AG04449 (cell line): ENCODE measurements at regions not wholly inside any gene's neighbourhood (a gene's known extent, or its start where the extent isn't known, plus 50 kb on each side); places are given as distances from the start of the nearest gene placed in this dataset.

Source experiments
- CTCF ChIA-PET: fragments of 350-600 bp; formaldehyde crosslinking; extraction: SDS; loops from one replicate; lab custom pipeline; 2021; ENCODE audit warnings: antibody characterized with exemption; lab: Yijun Ruan, JAX
- POLR2A ChIA-PET: fragments of 400-600, 350-600 bp; formaldehyde crosslinking; extraction: SDS; loops from one replicate; lab custom pipeline; 2020; ENCODE audit warnings: antibody characterized with exemption, inconsistent platforms; lab: Yijun Ruan, JAX
- DNase-seq: peaks from one replicate; pipeline ENCODE4 v3.0.0-alpha.2; 2010; ENCODE audit warnings: low read depth, low spot score
- H3K4me3 ChIP-seq: 2 replicates; pipeline ENCODE4 v1.5.1; 2011; ENCODE audit warnings: low read depth, mild to moderate bottlenecking, control low read depth, low read length
- TF ChIP-seq, protein P1 (sequence below): IDR thresholded peaks from one replicate; pipeline ENCODE4 v1.5.1; 2011; ENCODE audit warnings: mild to moderate bottlenecking, moderate library complexity, low read length, control low read depth, inconsistent platforms; ENCODE audit not compliant: insufficient read depth; ENCODE audit errors: missing control alignments

DNA sequence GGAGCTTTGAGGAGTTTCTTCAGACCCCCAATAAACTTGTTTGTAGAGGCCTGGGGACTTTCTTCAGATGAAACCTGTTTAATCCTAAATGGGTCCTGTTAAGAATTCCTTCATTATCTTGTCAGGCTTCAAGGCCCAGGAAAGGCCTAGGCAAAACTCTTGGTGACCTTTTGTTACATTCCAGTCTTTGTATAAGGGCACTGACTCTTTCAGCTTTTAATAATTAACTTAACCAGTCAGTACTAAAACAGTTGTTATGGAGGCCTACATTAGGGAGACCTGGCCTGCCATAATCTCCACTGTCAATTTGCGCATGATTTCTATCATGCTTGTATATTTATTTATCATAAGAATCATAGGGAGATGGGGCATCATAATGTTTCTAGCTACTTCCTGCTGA, 110.2 kb downstream of the FCRL5 start:
- POLR2A ChIA-PET, result no interaction called here
- H3K4me3 ChIP-seq, result no peak overlapping the region
- DNase-seq, result no peak
- TF ChIP-seq, protein P1, sequence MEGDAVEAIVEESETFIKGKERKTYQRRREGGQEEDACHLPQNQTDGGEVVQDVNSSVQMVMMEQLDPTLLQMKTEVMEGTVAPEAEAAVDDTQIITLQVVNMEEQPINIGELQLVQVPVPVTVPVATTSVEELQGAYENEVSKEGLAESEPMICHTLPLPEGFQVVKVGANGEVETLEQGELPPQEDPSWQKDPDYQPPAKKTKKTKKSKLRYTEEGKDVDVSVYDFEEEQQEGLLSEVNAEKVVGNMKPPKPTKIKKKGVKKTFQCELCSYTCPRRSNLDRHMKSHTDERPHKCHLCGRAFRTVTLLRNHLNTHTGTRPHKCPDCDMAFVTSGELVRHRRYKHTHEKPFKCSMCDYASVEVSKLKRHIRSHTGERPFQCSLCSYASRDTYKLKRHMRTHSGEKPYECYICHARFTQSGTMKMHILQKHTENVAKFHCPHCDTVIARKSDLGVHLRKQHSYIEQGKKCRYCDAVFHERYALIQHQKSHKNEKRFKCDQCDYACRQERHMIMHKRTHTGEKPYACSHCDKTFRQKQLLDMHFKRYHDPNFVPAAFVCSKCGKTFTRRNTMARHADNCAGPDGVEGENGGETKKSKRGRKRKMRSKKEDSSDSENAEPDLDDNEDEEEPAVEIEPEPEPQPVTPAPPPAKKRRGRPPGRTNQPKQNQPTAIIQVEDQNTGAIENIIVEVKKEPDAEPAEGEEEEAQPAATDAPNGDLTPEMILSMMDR, result no peak
- CTCF ChIA-PET, result no interaction called here

GRCh38 chr1:157439302-157439954, 112.9 kb downstream of the FCRL5 start:
- ChIA-PET CTCF (no interaction called here), POLR2A (no interaction called here)
- H3K4me3 ChIP-seq, result no peak overlapping the region
- DNase-seq, result no peak
- TF ChIP-seq, protein P1, result no peak

DNA sequence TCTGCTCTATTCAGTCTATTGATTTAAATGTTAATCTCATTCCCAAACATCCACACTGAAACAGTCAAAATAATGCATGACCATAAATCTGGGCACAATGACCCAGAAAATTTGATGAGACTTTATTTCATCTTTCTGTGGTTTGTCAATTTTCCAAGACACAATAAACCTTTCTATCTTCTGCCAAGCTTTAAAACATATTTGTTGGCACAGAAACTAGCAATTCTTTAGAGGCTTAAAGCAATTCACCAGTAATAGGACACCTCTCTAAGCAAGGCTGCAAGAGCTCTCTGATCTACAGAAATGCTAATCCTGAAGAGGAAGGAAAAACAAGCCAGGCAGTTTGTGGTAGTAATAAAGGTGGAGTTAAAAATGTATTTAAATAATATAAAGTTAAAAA, 113.7 kb downstream of the FCRL5 start:
- TF ChIP-seq, protein P1, result no peak
- POLR2A ChIA-PET, result no interaction called here
- DNase-seq, result no peak
- no peak overlapping the region for H3K4me3 ChIP-seq
- CTCF ChIA-PET, result no interaction called here

- CTCF ChIA-PET, result no interaction called here
- no peak overlapping the region for H3K4me3 ChIP-seq
- POLR2A ChIA-PET, result no interaction called here
- DNase-seq, result no peak
- TF ChIP-seq, protein P1, result no peak
Measured at GRCh38 chr1:157438146-157438545, 114.2 kb downstream of the FCRL5 start.

DNA sequence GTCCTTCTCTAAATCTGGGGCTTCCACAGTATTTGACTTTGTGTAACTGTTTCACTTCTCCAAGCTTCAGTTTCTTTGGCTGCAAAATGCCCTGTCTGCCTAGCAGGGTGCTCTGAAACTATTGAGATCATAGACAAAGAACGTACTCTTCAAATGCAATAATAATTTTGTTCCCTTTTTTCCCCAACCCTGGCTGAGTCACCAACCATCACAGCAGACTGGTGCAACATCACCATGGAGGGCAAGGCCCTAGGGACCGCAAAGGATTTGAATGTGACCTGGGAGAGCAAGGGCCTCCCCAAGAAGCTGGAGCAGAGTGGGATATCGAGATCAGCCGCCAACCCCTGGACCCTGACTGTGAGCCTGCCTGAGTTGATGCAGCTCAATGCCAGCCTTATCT, 115.0 kb downstream of the FCRL5 start:
- ChIA-PET CTCF (no interaction called here), POLR2A (no interaction called here)
- TF ChIP-seq, protein P1, result no peak
- no peak overlapping the region for H3K4me3 ChIP-seq
- no peak for DNase-seq

DNA sequence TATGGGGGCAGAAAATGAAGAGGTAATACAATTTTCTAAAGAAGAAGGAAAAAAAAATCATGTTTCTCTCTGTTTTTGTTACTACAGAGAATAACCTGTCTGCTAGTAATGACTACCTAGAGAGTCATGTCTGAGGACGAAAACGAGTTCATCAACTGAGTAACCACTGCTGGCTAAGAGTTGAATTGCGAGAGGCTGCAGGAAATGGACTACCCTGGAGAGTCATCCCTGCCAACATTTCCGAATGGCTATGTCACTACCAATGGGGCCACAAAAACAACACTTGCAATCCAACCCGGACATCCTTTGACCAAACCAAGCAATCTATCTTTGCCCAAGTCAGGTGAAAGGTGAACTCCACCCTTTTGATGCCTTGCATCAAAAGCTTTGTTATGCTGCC, 120.6 kb downstream of the FCRL5 start:
- TF ChIP-seq, protein P1, result no peak
- no peak for DNase-seq
- ChIA-PET CTCF (no interaction called here), POLR2A (no interaction called here)
- H3K4me3 ChIP-seq, result no peak overlapping the region
